OCI-LY7 (cell line): ENCODE measurements at regions not wholly inside any gene's neighbourhood (a gene's known extent, or its start where the extent isn't known, plus 50 kb on each side); places are given as distances from the start of the nearest gene placed in this dataset.

Experiments used
- BruUV-seq: library from RNA; stranded (reverse); fragments of 400-500 nt; replicated peaks from 2 replicates; lab custom pipeline; 2021; lab: Mats Ljungman, UMichigan
- CTCF ChIA-PET: fragments of 300-600 bp; sonication (Branson Sonifier 250); formaldehyde crosslinking; loops from one replicate; lab custom pipeline; 2022; ENCODE audit warnings: antibody characterized with exemption; ENCODE audit not compliant: unreplicated experiment; lab: Charles Lee
- POLR2A ChIA-PET: fragments of 300-600 bp; sonication (Branson Sonifier 250); formaldehyde crosslinking; loops from one replicate; lab custom pipeline; 2022; ENCODE audit warnings: antibody characterized with exemption; lab: Charles Lee
- DNase-seq: peaks from one replicate; pipeline ENCODE4 v3.0.0-alpha.2; 2015; ENCODE audit warnings: low spot score
- H2AFZ ChIP-seq: fragments of 200-600 bp; sonication (generic), shearing (Covaris generic); 2 replicates; pipeline ENCODE4 v1.6.1; 2014; ENCODE audit warnings: mild to moderate bottlenecking, antibody characterized with exemption, low read length, moderate library complexity
- H3K27ac ChIP-seq: fragments of 200-600 bp; sonication (generic); 2 replicates; pipeline ENCODE4 v1.5.1; 2014; ENCODE audit warnings: mixed run types, low read depth, mild to moderate bottlenecking, moderate library complexity, low read length, inconsistent platforms; ENCODE audit not compliant: poor library complexity, severe bottlenecking
- H3K36me3 ChIP-seq: fragments of 200-600 bp; sonication (generic); 2 replicates; pipeline ENCODE4 v1.6.1; 2014; ENCODE audit warnings: mild to moderate bottlenecking, antibody characterized with exemption, low read length, moderate library complexity, mixed read lengths; ENCODE audit not compliant: insufficient read depth
- H3K4me1 ChIP-seq: fragments of 200-600 bp; sonication (generic); 2 replicates; pipeline ENCODE4 v1.5.1; 2014; ENCODE audit warnings: mild to moderate bottlenecking, low read length; ENCODE audit not compliant: insufficient read depth, poor library complexity, severe bottlenecking
- H3K4me2 ChIP-seq: fragments of 200-600 bp; sonication (generic); 2 replicates; pipeline ENCODE4 v1.6.1; 2014; ENCODE audit warnings: mild to moderate bottlenecking, low read length
- H3K4me3 ChIP-seq: fragments of 200-600 bp; sonication (generic); 2 replicates; pipeline ENCODE4 v1.5.1; 2014; ENCODE audit warnings: mild to moderate bottlenecking, low read depth, low read length; ENCODE audit not compliant: poor library complexity, severe bottlenecking
- H3K79me2 ChIP-seq: fragments of 200-600 bp; sonication (generic); 2 replicates; pipeline ENCODE4 v1.6.1; 2016; ENCODE audit warnings: low read depth, mild to moderate bottlenecking, low read length, moderate library complexity, mixed read lengths; ENCODE audit not compliant: insufficient read depth
- H3K9me2 ChIP-seq: fragments of 200-600 bp; sonication (generic); 2 replicates; pipeline ENCODE4 v1.6.1; 2016; ENCODE audit warnings: mild to moderate bottlenecking, low read length, mixed read lengths; ENCODE audit not compliant: insufficient read depth
- H3K9me3 ChIP-seq: fragments of 200-600 bp; sonication (generic); 2 replicates; pipeline ENCODE4 v1.6.1; 2014; ENCODE audit warnings: mild to moderate bottlenecking, mixed run types, low read length, mixed read lengths
- H4K20me1 ChIP-seq: fragments of 200-600 bp; sonication (generic); 2 replicates; pipeline ENCODE4 v1.6.1; 2014; ENCODE audit warnings: mild to moderate bottlenecking, antibody characterized with exemption, low read length, moderate library complexity, mixed read lengths; ENCODE audit not compliant: insufficient read depth
- EZH2phosphoT487 ChIP-seq: fragments of 200-600 bp; sonication (generic); IDR thresholded peaks from 2 replicates; pipeline ENCODE4 v1.6.1; 2018; ENCODE audit warnings: low read depth, borderline replicate concordance, mild to moderate bottlenecking, mixed run types, antibody characterized with exemption, low read length, moderate library complexity, mixed read lengths
- intact Hi-C: fragments of 100-400 bp; cut with micrococcal nuclease; formaldehyde crosslinking; loops from one replicate; pipeline ENCODE4 v1.10.0; 2022; ENCODE audit not compliant: unreplicated experiment
- TF ChIP-seq, protein P1 (sequence below): fragments of 200-600 bp; sonication (generic); conservative IDR thresholded peaks from 2 replicates; pipeline ENCODE4 v1.5.1; 2014; ENCODE audit warnings: mild to moderate bottlenecking, antibody characterized with exemption, low read length, moderate library complexity, mixed read lengths

DNA sequence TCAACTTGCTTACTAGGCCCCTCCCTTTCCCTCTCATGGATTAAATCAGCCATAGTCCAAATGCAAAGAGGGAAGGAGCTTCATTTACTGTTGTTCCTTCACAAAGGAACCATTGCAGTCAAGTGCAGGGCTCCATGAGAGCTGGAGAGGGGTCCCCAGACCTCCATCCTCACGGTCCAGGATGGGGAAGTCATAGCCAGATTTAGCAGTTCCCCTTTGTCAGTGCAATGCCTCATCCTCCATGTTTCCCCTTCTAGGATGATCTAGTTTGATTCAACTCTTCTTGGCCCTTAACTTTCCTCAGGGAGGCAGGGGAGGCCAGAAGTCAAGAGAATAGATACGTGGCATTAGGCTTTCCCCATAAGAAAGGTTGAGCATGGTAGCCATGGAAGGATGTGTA, 66.5 kb upstream of the FUCA2 start:
- no peak for DNase-seq
- H3K9me2 ChIP-seq: no peaks in the 10 kb centered on the region
- no peak overlapping the region for H3K4me2 ChIP-seq
- H3K27ac ChIP-seq: no peak overlapping the region
- H3K79me2 ChIP-seq: no peaks in the 10 kb centered on the region
- no TSS peak for BruUV-seq
- H3K9me3 ChIP-seq: no peaks in the 10 kb centered on the region
- H2AFZ ChIP-seq: no peak overlapping the region
- no peaks in the 10 kb centered on the region for H4K20me1 ChIP-seq
- no peaks in the 10 kb centered on the region for H3K36me3 ChIP-seq
- no peaks in the 10 kb centered on the region for H3K4me1 ChIP-seq
- intact Hi-C loops: loop anchor here (5.0 to 10.0 kb wide), 2 partner anchors 264 to 637 kb away; partner anchors contain the start of gene LTV1
- POLR2A ChIA-PET: interaction anchor here (0.6 kb wide), 1 partner anchor 399 kb away, joined by 6 read pairs; no protein-coding TSS in a partner anchor
- CTCF ChIA-PET: no interaction called here
- H3K4me3 ChIP-seq: no peak overlapping the region
- TF ChIP-seq, protein P1, sequence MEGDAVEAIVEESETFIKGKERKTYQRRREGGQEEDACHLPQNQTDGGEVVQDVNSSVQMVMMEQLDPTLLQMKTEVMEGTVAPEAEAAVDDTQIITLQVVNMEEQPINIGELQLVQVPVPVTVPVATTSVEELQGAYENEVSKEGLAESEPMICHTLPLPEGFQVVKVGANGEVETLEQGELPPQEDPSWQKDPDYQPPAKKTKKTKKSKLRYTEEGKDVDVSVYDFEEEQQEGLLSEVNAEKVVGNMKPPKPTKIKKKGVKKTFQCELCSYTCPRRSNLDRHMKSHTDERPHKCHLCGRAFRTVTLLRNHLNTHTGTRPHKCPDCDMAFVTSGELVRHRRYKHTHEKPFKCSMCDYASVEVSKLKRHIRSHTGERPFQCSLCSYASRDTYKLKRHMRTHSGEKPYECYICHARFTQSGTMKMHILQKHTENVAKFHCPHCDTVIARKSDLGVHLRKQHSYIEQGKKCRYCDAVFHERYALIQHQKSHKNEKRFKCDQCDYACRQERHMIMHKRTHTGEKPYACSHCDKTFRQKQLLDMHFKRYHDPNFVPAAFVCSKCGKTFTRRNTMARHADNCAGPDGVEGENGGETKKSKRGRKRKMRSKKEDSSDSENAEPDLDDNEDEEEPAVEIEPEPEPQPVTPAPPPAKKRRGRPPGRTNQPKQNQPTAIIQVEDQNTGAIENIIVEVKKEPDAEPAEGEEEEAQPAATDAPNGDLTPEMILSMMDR: no peak
- no peak for TF ChIP-seq EZH2phosphoT487

DNA sequence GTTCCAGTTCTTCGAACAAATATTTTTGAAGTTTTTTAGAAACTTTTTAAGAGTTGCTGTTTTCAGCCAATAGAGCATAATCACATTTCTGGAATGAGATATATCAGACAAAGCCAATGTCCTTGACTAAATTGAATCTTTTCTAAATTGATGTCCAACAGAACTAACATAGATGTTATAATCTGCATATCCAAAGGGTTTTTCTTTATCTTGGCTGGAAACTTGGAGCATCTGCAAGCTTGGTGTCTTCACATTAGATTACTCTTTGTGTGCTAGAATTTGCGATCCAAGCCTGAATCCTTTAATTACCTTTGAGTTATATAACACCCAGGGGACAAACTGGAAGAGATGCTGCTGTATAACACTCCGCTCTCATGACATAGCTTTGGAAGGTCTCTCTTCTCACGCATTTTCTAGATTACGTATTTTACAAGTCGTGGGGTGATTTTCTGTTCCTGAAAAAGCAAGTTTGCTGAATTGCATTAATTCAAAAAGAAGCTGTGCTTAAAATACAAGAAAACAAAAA, 64.4 kb upstream of the FUCA2 start:
- Histone ChIP-seq H4K20me1 (no peaks in the 10 kb centered on the region), H2AFZ (no peak overlapping the region), H3K4me3 (no peak overlapping the region), H3K4me2 (no peak overlapping the region), H3K9me2 (no peaks in the 10 kb centered on the region), H3K4me1 (no peaks in the 10 kb centered on the region), H3K27ac (no peak overlapping the region), H3K9me3 (no peaks in the 10 kb centered on the region), H3K36me3 (no peaks in the 10 kb centered on the region), H3K79me2 (no peaks in the 10 kb centered on the region)
- CTCF ChIA-PET: no interaction called here
- intact Hi-C loops: loop anchor here (1.0 to 10.0 kb wide), 4 partner anchors 266 to 639 kb away; partner anchors contain the start of gene LTV1
- POLR2A ChIA-PET: interaction anchor here (0.9 to 1.0 kb wide), 4 partner anchors 14 to 120 kb away, joined by 3 to 4 read pairs (median 4); no protein-coding TSS in a partner anchor
- no TSS peak for BruUV-seq
- no peak for DNase-seq
- TF ChIP-seq, protein P1: no peak
- no peak for TF ChIP-seq EZH2phosphoT487

- CTCF ChIA-PET: interaction anchor here (0.6 kb wide), 1 partner anchor 42 kb away, joined by 3 read pairs; no protein-coding TSS in a partner anchor
- POLR2A ChIA-PET: interaction anchor here (0.9 to 1.0 kb wide), 3 partner anchors 25 to 119 kb away, joined by 3 to 4 read pairs (median 3); no protein-coding TSS in a partner anchor
Observed at GRCh38 chr6:143575440-143575839, 63.9 kb upstream of the FUCA2 start.

More at GRCh38 chr6:143575440-143575839, 63.9 kb upstream of the FUCA2 start:
- intact Hi-C loops: loop anchor here (1.0 to 10.0 kb wide), 4 partner anchors 267 to 639 kb away; partner anchors contain the start of gene LTV1
- H3K4me1 ChIP-seq: no peaks in the 10 kb centered on the region
- H2AFZ ChIP-seq: no peak overlapping the region
- no TSS peak for BruUV-seq
- H3K9me3 ChIP-seq: no peaks in the 10 kb centered on the region
- H3K36me3 ChIP-seq: no peaks in the 10 kb centered on the region
- TF ChIP-seq, protein P1: peak; percentile 93
- TF ChIP-seq EZH2phosphoT487: no peak
- H3K9me2 ChIP-seq: no peaks in the 10 kb centered on the region
- no peaks in the 10 kb centered on the region for H4K20me1 ChIP-seq
- peak; percentile 69 for DNase-seq
- no peak overlapping the region for H3K4me2 ChIP-seq
- H3K4me3 ChIP-seq: no peak overlapping the region
- no peak overlapping the region for H3K27ac ChIP-seq
- H3K79me2 ChIP-seq: no peaks in the 10 kb centered on the region
